ENCODE measurements at regions not wholly inside any gene's neighbourhood (a gene's known extent, or its start where the extent isn't known, plus 50 kb on each side); places are given as distances from the start of the nearest gene placed in this dataset.
"Not testable (repeated sequence)": the region's sequence is repeated elsewhere in the genome, so short reads cannot be mapped to it uniquely, and the experiment has no call there.

DNA sequence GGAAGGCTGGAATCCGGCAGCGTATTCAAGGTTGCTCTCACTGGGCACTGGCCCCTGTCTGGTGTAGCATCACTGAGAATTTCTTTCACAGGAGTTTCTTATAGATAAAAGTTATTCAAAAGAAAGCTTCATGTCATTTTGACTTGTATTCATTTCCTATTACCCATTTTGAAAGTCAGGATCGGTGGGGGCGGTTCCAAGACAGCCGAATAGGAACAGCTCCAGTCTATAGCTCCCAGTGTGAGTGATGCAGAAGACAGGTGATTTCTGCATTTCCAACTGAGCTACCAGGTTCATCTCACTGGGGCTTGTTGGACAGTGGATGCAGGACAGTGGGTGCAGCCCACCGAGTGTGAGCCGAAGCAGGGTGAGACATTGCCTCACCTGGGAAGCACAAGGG is 51.5 kb upstream of the CDC42EP3 start:
- not testable (repeated sequence) for DNase-seq (ENCODE audit: low read depth in 2 of 2)

DNA sequence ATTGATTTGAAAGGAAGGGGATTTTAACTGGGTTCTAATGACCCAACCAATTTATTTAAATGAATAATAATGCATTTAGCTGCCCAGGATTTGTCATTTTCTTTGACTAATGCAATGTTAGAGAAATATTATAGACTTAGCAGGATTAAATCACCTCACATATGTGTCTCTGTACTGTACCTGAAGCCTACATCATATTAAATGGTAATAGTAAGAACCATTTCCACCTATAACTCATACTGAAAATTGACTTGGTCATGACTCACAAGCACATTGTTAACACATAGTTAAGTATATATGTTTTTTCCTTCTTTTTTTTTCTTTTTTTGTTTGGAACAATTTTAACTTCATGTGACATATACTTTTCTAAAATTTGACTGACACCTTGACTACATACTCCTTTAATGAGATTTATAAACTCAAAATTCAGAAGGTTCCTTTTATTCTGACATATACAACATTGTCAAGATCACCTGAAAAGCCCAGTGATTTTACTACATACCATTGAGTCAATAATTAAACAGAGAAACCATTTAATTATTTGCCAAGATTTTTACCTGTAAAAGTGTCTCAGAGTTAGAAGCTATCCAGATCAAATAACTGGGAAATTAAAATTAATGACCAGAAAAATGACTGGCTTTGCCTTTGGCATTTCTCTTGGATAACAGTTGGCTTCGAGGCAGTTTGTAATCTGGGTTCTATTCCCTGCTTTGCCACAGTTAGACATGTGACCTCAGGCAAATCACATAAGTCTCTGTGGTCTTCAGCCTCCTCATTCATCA is 58.8 kb upstream of the CDC42EP3 start:
- DNase-seq (ENCODE audit: low read depth in 2 of 2) = no peak

DNA sequence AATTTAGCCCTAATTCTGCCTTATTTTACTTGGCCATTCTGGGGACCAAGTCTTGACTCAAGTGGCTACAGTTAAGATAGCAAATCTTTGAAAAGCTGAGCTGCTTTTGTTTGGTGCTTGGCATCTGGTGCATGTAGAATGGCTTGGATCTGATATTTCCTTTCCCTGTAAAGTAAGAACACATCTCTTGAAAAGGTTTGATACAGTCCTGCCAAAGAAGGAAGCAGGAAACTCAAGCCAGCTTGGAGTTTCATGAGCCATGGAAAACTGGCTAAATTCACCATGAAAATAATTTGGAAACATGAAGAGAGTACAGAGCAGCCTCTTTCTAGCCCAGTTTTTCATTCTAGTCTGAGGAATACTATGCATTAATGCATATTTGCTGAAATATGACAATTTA is 61.0 kb upstream of the CDC42EP3 start:
- DNase-seq (ENCODE audit: low read depth in 2 of 2) = not testable (repeated sequence)

- no peak for DNase-seq (ENCODE audit: low read depth in 2 of 2)
Observed at GRCh38 chr2:37733251-37733650, 61.8 kb upstream of the CDC42EP3 start.

DNA sequence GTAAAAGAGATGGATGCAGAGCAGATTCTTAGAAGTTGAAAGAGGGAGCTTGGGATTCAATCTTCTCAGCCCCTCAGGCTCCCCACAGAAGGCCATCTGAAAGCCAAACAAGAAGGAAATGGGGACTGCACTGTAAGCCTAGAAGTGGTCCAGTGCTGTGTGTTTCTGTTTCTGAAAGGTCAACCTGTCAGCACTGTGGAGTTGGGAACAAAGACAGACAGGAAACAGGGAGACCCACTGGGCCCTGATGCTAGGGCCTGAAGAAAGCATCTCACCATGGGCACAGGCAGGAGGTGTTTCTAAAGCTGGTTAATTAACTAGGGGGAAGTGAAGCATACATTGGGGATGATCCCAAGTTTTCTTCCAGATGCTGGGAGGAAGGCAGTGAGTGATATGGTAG is 62.5 kb upstream of the CDC42EP3 start:
- not testable (repeated sequence) for DNase-seq (ENCODE audit: low read depth in 2 of 2)

DNA sequence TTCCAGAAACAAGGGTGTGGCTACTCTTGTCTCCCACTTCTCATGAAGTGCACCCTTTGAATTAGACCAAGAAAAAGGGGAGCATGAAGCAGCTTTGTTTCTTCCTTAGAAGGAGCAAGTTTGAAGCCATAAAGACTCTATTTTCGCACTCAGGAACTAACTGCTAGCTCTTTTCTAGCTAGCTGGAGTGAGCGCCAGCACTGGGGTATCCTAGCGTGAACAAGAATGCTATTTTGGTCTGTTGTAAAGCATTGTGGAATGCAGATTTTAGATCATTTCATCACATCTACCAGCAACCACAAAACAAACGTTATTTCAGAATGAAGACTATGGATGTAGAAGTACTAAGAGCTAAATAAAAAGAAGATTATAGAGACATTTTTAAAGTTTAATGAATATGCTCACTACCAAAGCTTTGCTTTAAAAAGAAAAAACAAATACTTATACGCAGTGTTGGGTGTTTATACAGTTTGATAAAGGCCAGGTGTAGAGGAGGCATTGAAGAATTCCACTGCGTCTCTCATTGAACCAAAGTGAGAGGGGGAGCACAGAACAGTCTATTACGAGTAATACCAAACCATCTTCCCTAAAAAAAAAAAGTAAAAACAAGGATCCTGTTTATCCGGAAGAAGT is 63.6 kb upstream of the CDC42EP3 start:
- peak; percentile 80 for DNase-seq (ENCODE audit: low read depth in 2 of 2)

DNA sequence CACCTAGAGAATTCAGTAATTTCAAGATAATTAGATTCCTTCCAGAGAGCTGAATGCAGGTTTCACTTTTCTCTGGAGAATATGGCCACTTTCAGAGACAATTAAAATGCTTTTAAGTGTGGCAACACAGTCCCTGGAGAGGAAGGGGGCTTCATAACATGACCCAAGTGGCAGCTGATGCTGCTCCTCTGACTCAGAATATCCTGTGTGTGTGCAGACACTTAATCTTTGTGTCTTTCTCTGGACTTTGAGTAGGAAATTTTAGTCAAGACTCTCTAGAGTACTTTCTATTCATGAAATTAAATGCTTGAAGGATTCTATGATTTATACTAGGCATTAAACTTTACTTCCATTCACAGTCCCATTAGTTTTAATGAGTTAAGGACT is 64.1 kb upstream of the CDC42EP3 start:
- DNase-seq (ENCODE audit: low read depth in 2 of 2) = peak in 1 of 2 experiments; percentile 26

- DNase-seq (ENCODE audit: low read depth in 2 of 2) = no peak
Observed at GRCh38 chr2:37737507-37737906, 66.1 kb upstream of the CDC42EP3 start.

- no peak for DNase-seq (ENCODE audit: low read depth in 2 of 2)
Observed at GRCh38 chr2:37738266-37738885, 66.9 kb upstream of the CDC42EP3 start.

- no peak for DNase-seq (ENCODE audit: low read depth in 2 of 2)
Observed at GRCh38 chr2:37739153-37739552, 67.7 kb upstream of the CDC42EP3 start.

GRCh38 chr2:37740164-37740739 is 68.8 kb upstream of the CDC42EP3 start:
- DNase-seq (ENCODE audit: low read depth in 2 of 2) = peak in 1 of 2 experiments; percentile 49

DNA sequence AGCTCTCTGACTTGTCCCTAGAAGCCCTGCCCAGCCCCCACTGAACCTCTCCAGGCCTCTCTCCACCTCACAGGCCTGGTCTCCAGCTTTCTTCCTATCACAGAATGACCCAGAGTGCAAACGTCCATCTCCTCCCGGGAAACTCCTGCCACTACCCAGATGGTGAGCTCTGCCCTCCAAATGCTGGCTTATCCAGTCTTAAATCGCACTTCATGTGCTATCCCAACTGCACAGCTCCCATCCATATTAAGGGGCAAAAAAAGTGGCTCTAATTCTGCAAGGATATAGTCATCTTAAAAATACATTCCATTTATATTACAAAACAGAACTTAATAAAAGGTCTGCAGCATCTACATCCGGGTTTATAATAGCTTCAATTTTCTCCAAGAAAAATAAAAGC is 70.8 kb upstream of the CDC42EP3 start:
- no peak for DNase-seq (ENCODE audit: low read depth in 2 of 2)

DNA sequence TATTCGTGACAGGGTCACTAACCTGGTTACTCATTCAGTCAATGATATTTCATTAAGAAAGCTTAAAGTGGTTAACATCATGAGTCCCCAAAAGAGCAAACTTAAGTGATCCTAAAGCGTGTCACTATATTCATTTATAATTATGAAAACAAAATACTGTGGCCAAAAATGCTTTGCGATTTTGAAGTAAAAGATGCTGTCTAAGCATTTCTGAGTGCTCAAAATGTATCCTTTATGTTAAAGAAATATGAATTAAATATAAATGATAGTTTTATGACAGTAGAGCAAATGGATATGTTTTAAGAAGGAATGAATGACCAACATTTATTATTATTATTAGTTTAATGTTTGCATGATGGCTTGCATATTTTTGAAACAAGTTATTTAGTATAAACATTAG is 72.6 kb upstream of the CDC42EP3 start:
- no peak for DNase-seq (ENCODE audit: low read depth in 2 of 2)

GRCh38 chr2:37744961-37745360 is 73.5 kb upstream of the CDC42EP3 start:
- DNase-seq (ENCODE audit: low read depth in 2 of 2) = not testable (repeated sequence)

- not testable (repeated sequence) for DNase-seq (ENCODE audit: low read depth in 2 of 2)
Observed at GRCh38 chr2:37746011-37746410, 74.6 kb upstream of the CDC42EP3 start.

DNA sequence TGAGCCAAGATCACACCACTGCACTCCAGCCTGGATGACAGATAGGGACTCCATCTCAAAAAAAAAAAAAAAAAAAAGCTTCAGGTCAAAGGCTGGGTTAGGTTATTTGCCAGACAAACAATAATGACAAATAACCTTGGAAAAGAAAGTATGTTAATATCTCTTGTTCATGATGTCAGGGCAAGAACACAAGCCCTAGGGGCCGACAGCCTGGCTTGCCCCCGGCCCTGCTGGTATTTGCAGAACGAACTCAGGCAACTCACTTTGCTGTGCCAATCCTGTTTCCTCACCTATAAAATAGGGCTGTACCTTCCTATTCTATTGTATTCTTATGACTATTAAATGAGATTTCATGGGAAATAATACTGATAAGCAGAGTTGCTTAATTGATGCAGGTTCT is 75.4 kb upstream of the CDC42EP3 start:
- DNase-seq (ENCODE audit: low read depth in 2 of 2) = no peak

DNA sequence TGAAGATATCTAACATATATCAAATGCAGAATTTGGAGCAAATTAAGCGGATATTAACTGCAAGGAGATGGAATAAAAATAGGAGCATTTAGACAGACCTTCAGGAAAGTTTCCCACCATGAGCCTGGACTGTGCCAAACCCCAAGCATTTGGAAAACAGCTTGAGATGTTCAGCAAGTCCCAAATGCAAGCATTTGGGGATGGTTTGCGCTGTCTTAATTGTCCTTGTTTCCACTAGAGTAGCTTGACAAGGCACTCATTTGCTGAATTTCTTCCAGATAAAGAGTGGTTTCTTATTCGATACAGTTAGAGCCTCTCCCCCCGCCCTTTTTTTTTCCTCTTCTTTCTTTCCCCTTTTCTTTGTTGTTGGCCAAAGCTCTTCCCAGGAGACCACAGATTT is 77.1 kb upstream of the CDC42EP3 start:
- DNase-seq (ENCODE audit: low read depth in 2 of 2) = no peak

DNA sequence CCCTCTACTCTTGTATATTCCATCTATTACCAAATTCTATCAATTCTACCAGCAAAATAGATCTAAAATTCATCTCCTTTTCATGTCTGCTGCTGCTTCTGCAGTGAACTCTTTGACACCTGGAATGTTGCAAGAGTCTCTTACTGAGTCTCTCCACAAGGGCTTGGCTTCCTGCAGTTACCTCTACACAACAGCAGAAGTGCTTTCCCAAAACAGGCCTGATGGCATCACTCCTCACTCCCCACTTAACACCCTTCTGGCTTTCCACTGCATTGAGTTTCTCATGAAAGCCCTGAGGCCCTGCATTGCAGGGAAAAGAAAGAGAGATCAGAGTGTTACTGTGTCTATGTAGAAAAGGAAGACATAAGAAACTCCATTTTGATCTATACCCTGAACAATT is 78.8 kb upstream of the CDC42EP3 start:
- DNase-seq (ENCODE audit: low read depth in 2 of 2) = not testable (repeated sequence)

DNA sequence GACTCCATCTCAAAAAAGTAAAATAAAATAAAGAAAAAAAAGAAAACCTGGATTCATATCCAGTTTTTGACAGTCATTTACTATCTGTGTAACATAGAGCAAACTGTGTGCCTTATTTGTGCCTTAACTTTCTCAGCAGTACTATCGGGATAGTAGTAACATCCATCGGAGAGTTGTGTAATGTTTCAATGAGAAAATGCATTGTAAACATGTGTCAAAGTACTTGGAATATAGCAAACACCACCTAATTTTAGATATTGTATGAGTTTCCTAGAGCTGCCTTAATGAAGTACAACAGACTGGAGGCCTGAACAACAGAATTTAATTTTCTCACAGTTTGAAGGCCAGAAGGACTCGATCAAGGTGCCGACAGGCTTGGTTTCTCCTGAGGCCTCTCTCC is 81.3 kb upstream of the CDC42EP3 start:
- no peak for DNase-seq (ENCODE audit: low read depth in 2 of 2)

DNA sequence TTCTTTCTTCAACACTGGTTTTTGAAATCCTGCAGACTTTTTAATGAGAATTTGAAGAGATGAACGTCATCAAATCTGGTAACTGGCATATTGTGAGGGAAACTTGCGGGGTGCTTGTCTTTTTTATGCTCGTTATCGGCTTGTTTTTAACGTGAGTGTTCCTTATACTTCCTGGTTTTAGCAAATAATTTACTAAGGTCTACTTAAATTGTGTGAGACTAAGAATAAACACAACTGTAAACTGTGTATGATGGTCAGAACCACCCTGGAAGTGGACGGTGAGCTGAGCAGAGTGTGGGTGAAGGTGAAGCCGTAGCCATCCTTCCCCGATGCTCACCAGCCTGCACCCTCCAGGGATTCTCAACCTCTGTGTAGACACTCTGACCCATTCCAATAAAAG is 82.3 kb upstream of the CDC42EP3 start:
- no peak for DNase-seq (ENCODE audit: low read depth in 2 of 2)

DNA sequence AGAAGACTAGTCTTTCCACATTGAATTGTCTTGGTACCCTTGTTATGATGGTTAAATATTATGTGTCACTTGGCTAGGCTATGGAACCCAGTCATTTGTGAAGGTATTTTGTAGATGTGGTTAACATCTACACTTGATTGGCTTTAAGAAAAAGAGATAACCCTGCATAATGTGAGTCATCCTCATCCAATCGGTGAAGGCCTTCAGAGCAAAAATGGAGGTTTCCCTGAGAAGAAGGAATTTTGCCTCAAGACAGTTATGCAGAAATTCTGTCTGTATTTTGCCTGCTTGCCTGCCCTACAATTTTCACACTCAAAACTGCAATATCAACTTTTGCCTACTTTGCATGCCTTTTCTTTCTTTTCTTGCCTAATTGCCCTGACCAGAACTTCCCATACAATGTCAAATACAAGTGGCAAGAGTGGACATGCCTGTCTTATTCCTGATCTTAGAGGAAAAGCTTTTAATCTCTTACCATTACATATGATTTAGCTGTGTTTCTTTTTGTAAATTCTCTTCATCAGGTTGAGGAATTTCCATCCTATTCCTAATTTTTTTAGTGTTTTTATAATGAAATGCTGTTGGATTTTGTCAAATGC is 84.6 kb upstream of the CDC42EP3 start:
- not testable (repeated sequence) for DNase-seq (ENCODE audit: low read depth in 2 of 2)

DNA sequence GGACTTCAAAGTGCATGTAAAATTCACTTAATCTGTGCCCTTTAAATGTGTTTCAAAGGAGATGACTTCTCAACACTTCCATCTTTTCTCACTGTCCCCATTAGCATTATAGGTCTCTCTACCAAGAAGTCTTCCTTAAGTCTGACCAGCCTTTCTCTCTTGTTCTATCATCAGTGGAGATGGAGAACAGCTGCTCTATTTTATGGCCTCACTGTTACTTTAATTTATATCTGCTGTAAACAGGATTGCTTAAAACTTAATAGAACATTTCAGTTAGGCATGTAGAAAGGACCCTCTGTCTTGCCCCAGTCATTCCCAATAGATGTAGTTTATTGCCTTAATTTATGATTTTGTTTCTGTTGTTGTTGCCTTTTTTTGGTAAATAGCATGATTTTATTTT is 86.0 kb upstream of the CDC42EP3 start:
- DNase-seq (ENCODE audit: low read depth in 2 of 2) = not testable (repeated sequence)

Measured in fibroblast of skin of left quadriceps (primary cell).